Aorta (tissue), 5 donors: ENCODE measurements at regions not wholly inside any gene's neighbourhood (a gene's known extent, or its start where the extent isn't known, plus 50 kb on each side); places are given as distances from the start of the nearest gene placed in this dataset.
"Not testable (repeated sequence)": the region's sequence is repeated elsewhere in the genome, so short reads cannot be mapped to it uniquely, and the experiment has no call there.

Experiments
- ATAC-seq: fragments of 200-7000 bp; cut with Tn5 transposase; one replicate; pipeline ENCODE4 v1.9.1; 2022; ENCODE audit warnings: moderate library complexity; ENCODE audit not compliant: low FRiP score
- DNase-seq, 2 donors: peaks; one replicate each; pipeline ENCODE4 v3.0.0-alpha.2; 2020
- H3K27ac ChIP-seq, 2 donors: one replicate each; pipeline ENCODE4 v1.5.1; 2013; ENCODE audit warnings: low read length in 2 of 2, mild to moderate bottlenecking in 2 of 2, moderate library complexity in 2 of 2, control low read depth in 1 of 2, inconsistent platforms in 1 of 2, low read depth in 1 of 2
- H3K27me3 ChIP-seq, 2 donors: one replicate each; pipeline ENCODE4 v1.6.1; 2013; ENCODE audit warnings: control low read depth in 1 of 2, low read length in 1 of 2, mild to moderate bottlenecking in 1 of 2, moderate library complexity in 1 of 2; ENCODE audit not compliant: insufficient read depth in 2 of 2, control insufficient read depth in 1 of 2
- H3K36me3 ChIP-seq, 2 donors: one replicate each; pipeline ENCODE4 v1.6.1; 2013; ENCODE audit warnings: control low read depth in 1 of 2, low read length in 1 of 2, mild to moderate bottlenecking in 1 of 2; ENCODE audit not compliant: insufficient read depth in 2 of 2, control insufficient read depth in 1 of 2
- H3K4me1 ChIP-seq, 2 donors: one replicate each; pipeline ENCODE4 v1.6.1; 2013; ENCODE audit warnings: low read length in 2 of 2, control low read depth in 1 of 2, mild to moderate bottlenecking in 1 of 2, moderate library complexity in 1 of 2; ENCODE audit not compliant: insufficient read depth in 2 of 2, control insufficient read depth in 1 of 2
- H3K4me3 ChIP-seq, 2 donors: one replicate each; pipeline ENCODE4 v1.5.1; 2013; ENCODE audit warnings: low read length in 2 of 2, control low read depth in 1 of 2, mild to moderate bottlenecking in 1 of 2
- H3K9me3 ChIP-seq: one replicate; pipeline ENCODE4 v1.6.1; 2013; ENCODE audit warnings: mild to moderate bottlenecking, low read length; ENCODE audit not compliant: control insufficient read depth
- WGBS, 2 donors: extraction: QIAGEN DNeasy Blood & Tissue Kit; methylation state at CpG; one replicate each; pipeline ENCODE4 v1.1.7; 2013; 5-methylcytosine and 5-hydroxymethylcytosine counted together
- intact Hi-C, 2 donors: fragments of 100-400 bp; cut with DNase I; formaldehyde crosslinking; loops; one replicate each; pipeline versions ENCODE4 v1.14.2 to v1.15.0; 2022
- donor health status: healthy with polysubstance abuse.
- donor health status: Bipolar disorder and iron deficiency.
- donor health status: DM: no; HTN: no; CAD: no.
- donor health status: DM: no; HTN: no; CAD: no.
- donor health status: DM: yes; HTN: yes; CAD: no.

DNA sequence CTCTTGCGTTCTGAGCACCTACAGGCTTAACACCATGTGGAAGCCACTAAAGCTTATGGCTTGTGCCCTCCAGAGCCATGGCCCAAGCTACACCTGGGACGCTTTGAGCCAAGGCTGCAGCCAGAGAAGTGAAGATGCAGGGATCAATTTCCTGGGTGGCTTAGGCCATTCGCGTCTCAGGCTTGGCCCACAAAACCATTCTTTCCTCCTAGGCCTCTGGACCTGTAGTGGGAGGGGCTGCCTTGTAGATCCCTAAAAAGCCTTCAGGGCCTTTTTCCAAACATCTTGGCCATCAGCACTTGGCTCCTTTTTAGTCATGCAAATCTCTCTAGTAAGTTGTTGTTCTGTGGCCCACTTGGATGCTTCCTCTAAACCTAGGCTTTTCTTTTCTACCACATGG lies 401.7 kb upstream of the RUNX1 start:
- Histone ChIP-seq H3K4me1 (no peaks in the 10 kb centered on the region), H3K36me3 (no peaks in the 10 kb centered on the region), H3K4me3 (no peak overlapping the region), H3K27me3 (no peaks in the 10 kb centered on the region), H3K9me3 (no peaks in the 10 kb centered on the region), H3K27ac (no peak overlapping the region)
- intact Hi-C loops, result no loop called here
- no peak for ATAC-seq
- WGBS, 2 donors, result 95 to 96% methylated on average over 4 of the region's 4 CpGs
- DNase-seq, result no peak

DNA sequence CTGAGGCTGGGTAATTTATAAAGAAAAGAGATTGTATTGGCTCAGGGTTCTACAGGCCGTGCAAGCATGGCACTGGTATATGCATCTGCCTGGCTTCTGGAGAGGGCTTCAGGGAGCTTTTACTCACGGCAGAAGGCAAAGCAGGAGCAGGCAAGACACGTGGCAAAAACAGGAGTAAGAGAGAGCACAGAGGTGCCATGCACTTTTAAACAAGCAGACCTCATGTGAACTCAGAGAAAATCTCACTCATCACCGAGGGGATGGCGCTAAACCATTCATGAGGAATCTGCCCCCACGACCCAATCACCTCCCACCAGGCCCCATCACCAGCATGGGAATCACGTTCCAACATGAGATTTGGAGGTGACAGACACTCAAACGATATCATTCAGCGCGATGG lies 400.7 kb upstream of the RUNX1 start:
- Histone ChIP-seq H3K36me3 (no peaks in the 10 kb centered on the region), H3K4me3 (no peak overlapping the region), H3K27ac (no peak overlapping the region), H3K27me3 (no peaks in the 10 kb centered on the region), H3K4me1 (no peaks in the 10 kb centered on the region), H3K9me3 (no peaks in the 10 kb centered on the region)
- intact Hi-C loops, result no loop called here
- WGBS, 2 donors, result 92 to 93% methylated on average over 10 of the region's 10 CpGs
- ATAC-seq, result no peak
- DNase-seq, result no peak

DNA sequence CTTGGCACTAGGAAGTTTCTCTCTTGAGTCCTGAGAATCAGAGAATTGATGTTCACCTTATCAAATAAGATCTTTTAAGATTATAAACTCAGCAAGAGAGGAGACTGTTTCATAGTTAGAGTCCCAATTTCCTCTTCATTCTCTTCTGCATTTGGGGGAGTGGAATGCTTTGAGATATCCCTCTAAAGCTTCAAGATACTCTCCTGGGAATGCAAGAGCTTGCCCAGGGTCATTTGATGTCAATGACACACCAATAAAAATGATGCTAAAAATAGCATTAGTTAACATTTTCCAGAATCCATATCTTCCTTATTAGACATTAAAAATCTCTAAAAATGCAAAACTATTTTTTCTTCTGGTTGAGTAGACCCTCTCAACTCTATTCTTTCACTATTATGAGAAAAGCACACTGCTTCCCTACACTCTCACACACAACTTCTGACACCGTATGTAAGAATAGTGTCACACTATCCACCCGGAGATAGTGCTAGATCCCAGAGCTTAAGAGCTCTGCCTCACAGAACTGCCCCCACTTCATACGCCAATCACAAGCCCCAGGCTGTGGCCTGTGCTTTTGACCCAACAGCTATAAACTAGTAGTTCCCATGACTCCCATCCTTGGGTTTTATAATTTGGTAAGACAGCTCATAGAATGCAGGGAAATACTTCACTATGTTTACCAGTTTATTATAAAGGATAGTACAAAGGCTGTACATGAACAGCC lies 399.9 kb upstream of the RUNX1 start:
- 74 to 78% methylated on average over 3 of the region's 3 CpGs for WGBS, 2 donors
- Histone ChIP-seq H3K36me3 (no peaks in the 10 kb centered on the region), H3K27ac (no peak overlapping the region), H3K9me3 (no peaks in the 10 kb centered on the region), H3K4me1 (no peaks in the 10 kb centered on the region), H3K27me3 (no peaks in the 10 kb centered on the region), H3K4me3 (no peak overlapping the region)
- no peak for DNase-seq
- no peak for ATAC-seq
- intact Hi-C loops, result no loop called here

DNA sequence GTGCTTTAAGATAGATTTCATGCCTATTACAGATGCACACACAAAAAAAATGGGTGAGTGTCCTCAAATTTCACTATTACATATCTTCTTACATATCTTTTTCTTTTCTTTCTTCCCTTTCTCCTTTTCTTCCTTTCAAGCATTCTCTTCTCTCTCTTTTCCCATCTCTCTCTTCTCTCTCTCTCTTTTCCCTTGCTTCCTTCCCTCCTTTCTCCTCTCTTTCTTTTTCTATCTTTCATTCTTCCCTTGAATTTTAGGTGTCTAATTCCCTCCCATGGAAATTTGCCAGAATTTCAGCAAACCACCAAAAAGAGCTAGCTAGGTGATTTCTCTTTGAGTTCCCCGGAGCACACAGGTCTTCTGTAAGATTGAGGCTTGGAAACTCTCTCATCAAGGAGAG lies 395.3 kb upstream of the RUNX1 start:
- Histone ChIP-seq H3K9me3 (no peaks in the 10 kb centered on the region), H3K4me1 (no peaks in the 10 kb centered on the region), H3K27me3 (no peaks in the 10 kb centered on the region), H3K36me3 (no peaks in the 10 kb centered on the region), H3K27ac (no peak overlapping the region), H3K4me3 (no peak overlapping the region)
- intact Hi-C loops, result no loop called here
- no peak for DNase-seq
- no peak for ATAC-seq
- 85 to 100% methylated on average over 1 of the region's 1 CpG for WGBS, 2 donors

DNA sequence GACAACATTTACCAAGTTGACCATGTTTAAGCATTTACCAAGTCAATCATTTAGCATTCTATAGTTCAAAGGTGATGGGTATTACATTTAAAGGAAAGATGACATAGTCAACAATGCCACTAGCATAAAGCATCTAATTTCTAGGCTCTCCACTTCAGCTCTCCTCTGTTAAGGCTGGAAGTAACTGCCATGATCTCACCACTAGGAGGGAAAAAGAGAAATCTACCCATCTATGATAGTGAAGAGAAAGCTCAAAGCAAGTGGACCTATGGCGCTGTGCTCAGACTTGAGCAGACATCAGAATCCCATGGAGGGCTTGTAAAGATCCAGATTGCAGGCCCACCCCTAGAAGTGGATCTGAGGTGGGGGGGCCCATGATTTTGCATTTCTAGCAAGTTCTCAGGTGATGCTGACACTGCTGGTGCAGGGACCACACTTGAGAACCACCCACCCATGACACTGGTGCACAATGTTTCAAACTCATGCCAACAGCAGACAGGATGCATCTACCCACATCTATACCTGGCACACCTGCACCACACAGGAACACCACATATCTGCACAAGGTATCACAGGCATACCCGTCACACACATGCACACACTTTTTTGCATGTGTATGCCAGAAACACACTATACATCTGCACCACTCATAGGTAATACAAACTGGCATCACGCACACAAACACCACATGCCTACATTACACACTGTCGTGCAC lies 392.9 kb upstream of the RUNX1 start:
- H3K4me3 ChIP-seq, result no peak overlapping the region
- WGBS, 2 donors, result 93 to 97% methylated on average over 4 of the region's 4 CpGs
- no peaks in the 10 kb centered on the region for H3K27me3 ChIP-seq
- H3K36me3 ChIP-seq, result no peaks in the 10 kb centered on the region
- H3K4me1 ChIP-seq, result no peaks in the 10 kb centered on the region
- intact Hi-C loops, result no loop called here
- no peaks in the 10 kb centered on the region for H3K9me3 ChIP-seq
- ATAC-seq (no peak), DNase-seq (no peak)
- H3K27ac ChIP-seq, result no peak overlapping the region

DNA sequence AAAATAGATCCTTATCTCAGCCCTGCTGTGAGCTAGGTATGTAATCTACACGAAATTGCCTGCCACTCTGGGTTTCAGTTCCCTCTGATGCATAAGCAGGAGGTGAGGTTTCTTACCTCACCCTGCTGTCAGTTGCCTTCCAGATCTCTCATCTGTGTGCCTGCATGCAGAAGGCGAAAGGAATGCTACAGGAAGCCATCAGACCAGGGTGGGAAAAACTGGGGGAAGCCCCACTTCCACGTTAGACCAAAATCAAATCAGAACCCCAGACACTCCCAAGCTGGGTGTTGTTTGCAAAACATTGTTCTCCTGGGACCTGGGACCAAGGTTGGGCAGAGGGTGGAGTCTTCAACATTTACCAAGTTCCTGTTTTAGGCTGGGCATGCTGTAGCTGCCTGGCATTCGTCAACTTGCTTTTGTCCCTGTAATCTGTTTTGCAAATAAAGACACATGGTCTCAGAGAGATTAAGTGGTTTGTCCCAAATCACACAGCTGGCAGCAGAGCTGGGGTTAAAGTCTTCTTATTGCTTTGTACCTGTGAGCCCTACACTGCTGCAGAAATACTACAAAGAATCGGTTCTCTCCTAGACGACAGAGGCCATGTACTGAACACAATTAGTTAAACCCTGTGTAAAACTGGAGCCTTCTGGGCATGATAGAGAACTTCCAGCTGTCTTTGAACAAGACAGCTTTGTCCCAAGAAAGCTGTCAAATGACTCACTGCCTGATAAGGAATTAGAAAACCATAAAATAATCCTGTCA lies 389.7 kb upstream of the RUNX1 start:
- intact Hi-C loops, result no loop called here
- Histone ChIP-seq H3K27ac (no peak overlapping the region), H3K27me3 (no peaks in the 10 kb centered on the region), H3K4me3 (no peak overlapping the region), H3K36me3 (no peaks in the 10 kb centered on the region), H3K9me3 (peaks cover 5% of the 10 kb centered on the region), H3K4me1 (no peaks in the 10 kb centered on the region)
- no peak for ATAC-seq
- 37 to 40% methylated on average over 6 of the region's 6 CpGs for WGBS, 2 donors
- no peak for DNase-seq

DNA sequence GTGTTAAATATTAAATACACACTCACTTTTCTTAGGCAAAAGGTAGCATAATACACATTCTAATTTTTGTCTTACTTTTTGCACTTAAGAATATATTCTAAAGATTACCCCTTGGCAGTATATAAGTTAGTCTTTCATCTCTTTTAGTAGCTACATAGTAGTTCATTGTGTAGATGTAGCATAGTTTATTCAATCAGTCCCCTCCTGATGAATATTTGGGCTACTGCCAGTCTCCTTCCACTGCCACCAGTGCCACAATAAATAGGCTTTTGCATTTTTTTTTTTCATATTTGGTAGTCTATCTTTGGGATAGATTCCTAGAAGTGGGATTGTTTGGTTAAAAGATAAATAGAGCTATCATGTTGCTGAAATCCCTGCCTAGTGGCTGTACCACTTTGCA lies 388.8 kb upstream of the RUNX1 start:
- intact Hi-C loops, result no loop called here
- Histone ChIP-seq H3K9me3 (peaks cover 7% of the 10 kb centered on the region), H3K4me3 (no peak overlapping the region), H3K36me3 (no peaks in the 10 kb centered on the region), H3K27me3 (no peaks in the 10 kb centered on the region), H3K4me1 (no peaks in the 10 kb centered on the region), H3K27ac (no peak overlapping the region)
- no peak for DNase-seq
- ATAC-seq, result no peak

DNA sequence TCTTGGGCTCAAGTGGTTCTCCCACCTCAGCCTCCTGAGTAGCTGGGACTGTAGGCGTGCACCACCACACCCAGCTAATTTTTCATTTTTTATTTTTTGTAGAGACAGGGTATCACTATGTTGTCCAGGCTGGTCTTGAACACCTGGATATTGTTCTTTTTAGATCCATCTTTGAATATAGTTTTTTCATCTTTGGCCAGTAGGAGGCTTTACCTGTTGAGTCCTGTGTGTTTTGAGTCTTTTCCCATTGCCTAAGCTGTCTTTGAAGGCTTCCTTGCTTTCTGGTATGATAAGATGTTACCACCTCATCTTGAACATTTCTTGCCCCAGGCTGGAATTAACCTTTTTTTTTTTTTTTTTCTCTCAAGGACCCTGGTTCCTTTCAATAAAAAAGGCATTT lies 387.8 kb upstream of the RUNX1 start:
- Histone ChIP-seq H3K4me3 (no peak overlapping the region), H3K9me3 (peaks cover 13% of the 10 kb centered on the region), H3K27ac (no peak overlapping the region), H3K27me3 (no peaks in the 10 kb centered on the region), H3K36me3 (no peaks in the 10 kb centered on the region), H3K4me1 (no peaks in the 10 kb centered on the region)
- intact Hi-C loops, result no loop called here
- WGBS, 2 donors, result 99 to 100% methylated on average over 1 of the region's 1 CpG
- no peak for DNase-seq
- ATAC-seq, result no peak

DNA sequence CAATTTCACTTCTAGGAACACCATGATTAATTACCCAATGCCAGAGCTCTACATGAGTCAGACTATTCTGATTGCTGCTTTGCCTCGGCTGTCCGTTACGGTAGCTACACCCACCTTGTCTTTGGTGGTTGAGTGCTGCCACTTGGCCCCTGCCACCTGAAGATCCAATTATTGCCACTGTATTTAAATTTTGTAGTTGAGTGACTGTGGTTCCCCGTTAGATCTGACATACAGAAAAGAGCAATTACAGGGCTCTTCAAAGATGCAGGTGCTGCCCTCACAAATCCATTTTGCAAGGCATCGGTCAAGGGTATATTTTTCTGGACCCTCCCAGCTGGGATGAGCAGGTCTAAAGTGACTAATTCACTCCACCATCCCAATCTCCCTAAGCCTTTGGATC lies 383.5 kb upstream of the RUNX1 start:
- WGBS, 2 donors, result 70 to 72% methylated on average over 5 of the region's 5 CpGs
- intact Hi-C loops, H3K4me3 ChIP-seq, ATAC-seq, H3K27me3 ChIP-seq, H3K4me1 ChIP-seq, DNase-seq, H3K36me3 ChIP-seq, H3K27ac ChIP-seq: not testable (repeated sequence)
- peaks cover 13% of the 10 kb centered on the region for H3K9me3 ChIP-seq
